PC-3 (cell line): ENCODE measurements at regions not wholly inside any gene's neighbourhood (a gene's known extent, or its start where the extent isn't known, plus 50 kb on each side); places are given as distances from the start of the nearest gene placed in this dataset.

Experiments used
- ATAC-seq: fragments of 200-7000 bp; cut with Tn5 transposase; 2 replicates; pipeline ENCODE4 v1.9.1; 2020; ENCODE audit warnings: mild to moderate bottlenecking, moderate library complexity
- BruUV-seq: library from RNA; stranded (reverse); fragments of 400-500 nt; replicated peaks from 2 replicates; lab custom pipeline; 2021; lab: Mats Ljungman, UMichigan
- CTCF ChIA-PET: fragments of 300-600 bp; sonication (Branson Sonifier 250); formaldehyde crosslinking; loops from one replicate; lab custom pipeline; 2022; ENCODE audit warnings: antibody characterized with exemption; lab: Charles Lee
- POLR2A ChIA-PET: fragments of 300-600 bp; sonication (Branson Sonifier 250); formaldehyde crosslinking; loops from one replicate; lab custom pipeline; 2022; ENCODE audit warnings: antibody characterized with exemption; ENCODE audit not compliant: unreplicated experiment; lab: Charles Lee
- DNase-seq: peaks from one replicate; pipeline ENCODE4 v3.0.0-alpha.2; 2015
- H2AFZ ChIP-seq: fragments of 300-600 bp; sonication (generic); 2 replicates; pipeline ENCODE4 v1.6.0; 2016; ENCODE audit warnings: antibody characterized with exemption, low read length
- H3F3A ChIP-seq: fragments of 300-600 bp; sonication (generic); one replicate; pipeline ENCODE4 v1.6.0; 2017; ENCODE audit warnings: antibody characterized with exemption, low read length, control low read depth, mild to moderate bottlenecking; ENCODE audit not compliant: unreplicated experiment
- H3K27ac ChIP-seq: fragments of 300-600 bp; sonication (generic); 2 replicates; pipeline ENCODE4 v1.5.1; 2016; ENCODE audit warnings: mild to moderate bottlenecking, low read length
- H3K27me3 ChIP-seq: fragments of 300-600 bp; sonication (generic); 2 replicates; pipeline ENCODE4 v1.6.1; 2016; ENCODE audit warnings: low read length, mixed read lengths
- H3K36me3 ChIP-seq: fragments of 300-600 bp; sonication (generic); 2 replicates; pipeline ENCODE4 v1.6.1; 2016; ENCODE audit warnings: low read depth, mixed run types, low read length, mixed read lengths
- H3K4me1 ChIP-seq: fragments of 300-600 bp; sonication (generic); 2 replicates; pipeline ENCODE4 v1.5.1; 2016; ENCODE audit warnings: low read length; ENCODE audit not compliant: insufficient read depth
- H3K4me2 ChIP-seq: fragments of 300-600 bp; sonication (generic); 2 replicates; pipeline ENCODE4 v1.6.0; 2016; ENCODE audit warnings: low read length
- H3K4me3 ChIP-seq: fragments of 300-600 bp; sonication (generic); 2 replicates; pipeline ENCODE4 v1.5.1; 2016; ENCODE audit warnings: mild to moderate bottlenecking, low read length, mixed read lengths
- H3K79me2 ChIP-seq: fragments of 300-600 bp; sonication (generic); 2 replicates; pipeline ENCODE4 v1.6.1; 2017; ENCODE audit warnings: low read length, mixed read lengths
- H3K9ac ChIP-seq: fragments of 300-600 bp; sonication (generic); 2 replicates; pipeline ENCODE4 v1.6.0; 2016; ENCODE audit warnings: mild to moderate bottlenecking, low read length
- H3K9me2 ChIP-seq: fragments of 300-600 bp; sonication (generic); replicated peaks from 2 replicates; pipeline ENCODE4 v1.6.1; 2016; ENCODE audit warnings: mixed run types, low read length, mixed read lengths
- H3K9me3 ChIP-seq: fragments of 300-600 bp; sonication (generic); 2 replicates; pipeline ENCODE4 v1.6.1; 2016; ENCODE audit warnings: low read length, mixed read lengths
- H4K20me1 ChIP-seq: fragments of 300-600 bp; sonication (generic); 2 replicates; pipeline ENCODE4 v1.6.1; 2016; ENCODE audit warnings: low read length, mixed read lengths
- CTCF ChIP-seq: fragments of 300-600 bp; sonication (generic); conservative IDR thresholded peaks from 2 replicates; pipeline ENCODE4 v1.5.1; 2017; ENCODE audit warnings: antibody characterized with exemption, low read depth, mild to moderate bottlenecking, low read length
- EZH2 ChIP-seq: fragments of 300-600 bp; sonication (generic); IDR thresholded peaks from one replicate; pipeline ENCODE4 v1.6.1; 2017; ENCODE audit warnings: antibody characterized with exemption, mild to moderate bottlenecking, low read length; ENCODE audit not compliant: unreplicated experiment
- EZH2phosphoT487 ChIP-seq: fragments of 300-600 bp; sonication (generic); IDR thresholded peaks from 2 replicates; pipeline ENCODE4 v1.6.1; 2018; ENCODE audit warnings: mild to moderate bottlenecking, antibody characterized with exemption, low read length, borderline replicate concordance
- intact Hi-C: fragments of 100-400 bp; cut with micrococcal nuclease; formaldehyde crosslinking; loops from 2 replicates; pipeline ENCODE4 v1.9.0; 2023

GRCh38 chr7:46286957-46287356, 365.9 kb upstream of the IGFBP3 start:
- ChIA-PET CTCF (no interaction called here), POLR2A (no interaction called here)
- no peaks in the 10 kb centered on the region for H4K20me1 ChIP-seq
- no peaks in the 10 kb centered on the region for H3K9me2 ChIP-seq
- no peak overlapping the region for H3K4me2 ChIP-seq
- BruUV-seq, result no TSS peak
- ATAC-seq (no peak), DNase-seq (no peak)
- H3K27me3 ChIP-seq, result no peaks in the 10 kb centered on the region
- H3F3A ChIP-seq, result no peaks in the 10 kb centered on the region
- no peak overlapping the region for H3K9ac ChIP-seq
- no peak for TF ChIP-seq CTCF
- no peak for TF ChIP-seq EZH2
- no peak for TF ChIP-seq EZH2phosphoT487
- H3K9me3 ChIP-seq, result no peaks in the 10 kb centered on the region
- no peaks in the 10 kb centered on the region for H3K36me3 ChIP-seq
- intact Hi-C loops, result no loop called here
- no peak overlapping the region for H2AFZ ChIP-seq
- H3K4me1 ChIP-seq, result peaks cover 20% of the 10 kb centered on the region
- H3K27ac ChIP-seq, result no peak overlapping the region
- no peaks in the 10 kb centered on the region for H3K79me2 ChIP-seq
- H3K4me3 ChIP-seq, result no peak overlapping the region

GRCh38 chr7:46286356-46286755, 365.3 kb upstream of the IGFBP3 start:
- TF ChIP-seq CTCF (no peak), EZH2phosphoT487 (no peak), EZH2 (no peak)
- ChIA-PET POLR2A (interaction anchor here (0.5 kb wide), 1 partner anchor 969 kb away, joined by 3 read pairs; no protein-coding TSS in a partner anchor), CTCF (no interaction called here)
- Histone ChIP-seq H3K27me3 (no peaks in the 10 kb centered on the region), H3K4me2 (no peak overlapping the region), H3K9me2 (no peaks in the 10 kb centered on the region), H4K20me1 (no peaks in the 10 kb centered on the region), H3K9ac (no peak overlapping the region), H3F3A (no peaks in the 10 kb centered on the region), H2AFZ (no peak overlapping the region), H3K9me3 (no peaks in the 10 kb centered on the region), H3K36me3 (no peaks in the 10 kb centered on the region), H3K27ac (no peak overlapping the region), H3K79me2 (no peaks in the 10 kb centered on the region), H3K4me1 (peaks cover 17% of the 10 kb centered on the region), H3K4me3 (no peak overlapping the region)
- ATAC-seq (peak; percentile 42; the same call in 1 of the 2 replicates), DNase-seq (peak; percentile 59)
- BruUV-seq, result no TSS peak
- intact Hi-C loops, result no loop called here

- TF ChIP-seq EZH2 (no peak), EZH2phosphoT487 (no peak), CTCF (no peak)
- H3K79me2 ChIP-seq, result no peaks in the 10 kb centered on the region
- ChIA-PET CTCF (no interaction called here), POLR2A (interaction anchor here (0.5 kb wide), 1 partner anchor 970 kb away, joined by 3 read pairs; no protein-coding TSS in a partner anchor)
- intact Hi-C loops, result no loop called here
- DNase-seq, result no peak
- no peak overlapping the region for H3K4me2 ChIP-seq
- no peaks in the 10 kb centered on the region for H3F3A ChIP-seq
- no peak overlapping the region for H2AFZ ChIP-seq
- H3K27ac ChIP-seq, result no peak overlapping the region
- no peak overlapping the region for H3K4me3 ChIP-seq
- H3K9ac ChIP-seq, result no peak overlapping the region
- no peaks in the 10 kb centered on the region for H3K27me3 ChIP-seq
- no peak for ATAC-seq
- H4K20me1 ChIP-seq, result no peaks in the 10 kb centered on the region
- BruUV-seq, result no TSS peak
- H3K9me2 ChIP-seq, result no peaks in the 10 kb centered on the region
- peaks cover 17% of the 10 kb centered on the region for H3K4me1 ChIP-seq
- H3K36me3 ChIP-seq, result no peaks in the 10 kb centered on the region
- H3K9me3 ChIP-seq, result no peaks in the 10 kb centered on the region
These were observed 364.8 kb upstream of the IGFBP3 start for GRCh38 chr7:46285878-46286277.
